ENCODE measurements at regions not wholly inside any gene's neighbourhood (a gene's known extent, or its start where the extent isn't known, plus 50 kb on each side); places are given as distances from the start of the nearest gene placed in this dataset.
"Not testable (repeated sequence)": the region's sequence is repeated elsewhere in the genome, so short reads cannot be mapped to it uniquely, and the experiment has no call there.

- no peak overlapping the region for H3K4me3 ChIP-seq (ENCODE audit: low read length)
- no peak for TF ChIP-seq CTCF (IDR thresholded peaks at IDR 0.05; ENCODE audit: insufficient read depth, low read depth, low read length, missing control alignments)
- no peak for DNase-seq (ENCODE audit: low read depth)
These were observed 484.7 kb downstream of the TFAP2B start for GRCh38 chr6:51303338-51303737.

- no peak for DNase-seq (ENCODE audit: low read depth)
- TF ChIP-seq CTCF (IDR thresholded peaks at IDR 0.05; ENCODE audit: insufficient read depth, low read depth, low read length, missing control alignments) = no peak
- H3K4me3 ChIP-seq (ENCODE audit: low read length) = no peak overlapping the region
These were observed 496.3 kb downstream of the TFAP2B start for GRCh38 chr6:51314965-51315364.

GRCh38 chr6:51318674-51319073, 500.0 kb downstream of the TFAP2B start:
- no peak for TF ChIP-seq CTCF (IDR thresholded peaks at IDR 0.05; ENCODE audit: insufficient read depth, low read depth, low read length, missing control alignments)

GRCh38 chr6:51321477-51321876, 502.8 kb downstream of the TFAP2B start:
- not testable (repeated sequence) for H3K4me3 ChIP-seq (ENCODE audit: low read length); DNase-seq (ENCODE audit: low read depth)

More at GRCh38 chr6:51318674-51319073, 500.0 kb downstream of the TFAP2B start:
- DNase-seq (ENCODE audit: low read depth) = no peak
- H3K4me3 ChIP-seq (ENCODE audit: low read length) = no peak overlapping the region

- H3K4me3 ChIP-seq (ENCODE audit: low read length) = no peak overlapping the region
- DNase-seq (ENCODE audit: low read depth) = peak; percentile 21
- TF ChIP-seq CTCF (IDR thresholded peaks at IDR 0.05; ENCODE audit: insufficient read depth, low read depth, low read length, missing control alignments) = no peak
These were observed 503.8 kb downstream of the TFAP2B start for GRCh38 chr6:51322505-51322904.

- peak; percentile 15 for DNase-seq (ENCODE audit: low read depth)
- TF ChIP-seq CTCF (IDR thresholded peaks at IDR 0.05; ENCODE audit: insufficient read depth, low read depth, low read length, missing control alignments) = no peak
- no peak overlapping the region for H3K4me3 ChIP-seq (ENCODE audit: low read length)
These were observed 504.4 kb downstream of the TFAP2B start for GRCh38 chr6:51323056-51323455.

- TF ChIP-seq CTCF (IDR thresholded peaks at IDR 0.05; ENCODE audit: insufficient read depth, low read depth, low read length, missing control alignments) = no peak
These were observed 512.3 kb downstream of the TFAP2B start for GRCh38 chr6:51330971-51331370.

GRCh38 chr6:51335543-51335942, 516.9 kb downstream of the TFAP2B start:
- TF ChIP-seq CTCF (IDR thresholded peaks at IDR 0.05; ENCODE audit: insufficient read depth, low read depth, low read length, missing control alignments) = no peak
- DNase-seq (ENCODE audit: low read depth) = no peak
- H3K4me3 ChIP-seq (ENCODE audit: low read length) = no peak overlapping the region

More at GRCh38 chr6:51330971-51331370, 512.3 kb downstream of the TFAP2B start:
- DNase-seq (ENCODE audit: low read depth) = no peak
- no peak overlapping the region for H3K4me3 ChIP-seq (ENCODE audit: low read length)

Data from epithelial cell of esophagus (primary cell).